Nucleus accumbens (tissue), 56 donors: ENCODE measurements at regions not wholly inside any gene's neighbourhood (a gene's known extent, or its start where the extent isn't known, plus 50 kb on each side); places are given as distances from the start of the nearest gene placed in this dataset.
"Not testable (repeated sequence)": the region's sequence is repeated elsewhere in the genome, so short reads cannot be mapped to it uniquely, and the experiment has no call there.

Experiments
- DNase-seq, 56 donors: peaks; one replicate each; lab custom pipeline; 2025; lab: John Stamatoyannopoulos, UW

DNA sequence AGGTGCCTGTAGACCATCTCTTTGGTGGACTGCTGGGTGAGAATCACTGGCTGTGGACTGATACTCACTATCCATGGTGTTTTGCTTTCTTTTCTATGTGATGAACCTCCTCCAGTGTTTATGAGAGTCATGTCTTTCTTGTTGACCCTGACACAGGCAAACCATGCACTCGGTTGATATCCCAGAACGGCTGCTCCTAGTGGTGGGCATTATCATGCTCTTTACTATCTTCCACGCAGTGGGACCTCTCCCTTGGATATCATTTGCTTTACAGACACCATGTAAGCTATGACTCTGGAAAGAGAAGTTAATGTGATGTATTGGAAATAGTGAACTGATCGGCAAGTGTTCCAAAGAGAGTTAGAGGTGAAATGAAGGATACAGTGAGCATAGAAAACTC lies 1455.6 kb downstream of the BRINP3 start:
- DNase-seq: no peak

DNA sequence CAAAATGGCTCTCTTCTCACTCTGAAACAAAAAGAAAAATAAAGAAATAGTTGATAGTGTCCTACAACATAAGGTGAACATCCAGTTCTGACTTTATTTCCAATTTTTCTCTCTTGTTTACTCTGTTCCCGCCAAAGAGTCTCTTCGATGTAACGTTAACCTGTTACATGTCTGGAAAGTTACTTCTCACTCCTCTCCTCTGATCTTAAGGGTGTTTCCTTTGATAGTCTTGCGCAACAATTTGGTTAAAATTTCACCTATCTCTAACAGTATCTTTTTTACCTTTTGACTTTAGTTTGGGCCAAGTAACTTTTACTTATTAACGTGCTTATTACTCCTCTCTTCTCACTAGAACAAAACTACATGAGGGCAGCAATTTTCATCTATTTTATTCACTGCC lies 1450.2 kb downstream of the BRINP3 start:
- DNase-seq: no peak

DNA sequence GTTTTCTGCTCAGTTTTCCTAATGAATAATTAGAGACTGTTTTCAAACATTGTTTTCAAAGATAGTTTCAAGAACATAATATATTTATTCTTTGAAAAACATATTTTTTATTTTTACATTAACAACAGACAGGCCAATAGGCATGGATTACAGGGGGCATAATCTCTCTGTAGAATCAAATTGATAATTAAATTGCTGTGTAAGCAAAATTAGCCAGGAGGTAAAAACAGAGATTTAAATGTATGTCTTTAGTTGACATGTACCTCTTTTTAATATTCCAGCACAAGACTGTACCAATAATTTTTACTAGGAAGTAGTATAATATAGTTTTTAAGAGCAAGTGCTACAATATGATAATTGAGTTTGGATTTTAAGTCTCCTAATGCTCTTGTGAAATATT lies 1444.5 kb downstream of the BRINP3 start:
- DNase-seq: no peak

- no peak for DNase-seq
Observed at GRCh38 chr1:189036628-189037027, 1441.0 kb downstream of the BRINP3 start.

- DNase-seq: no peak
Observed at GRCh38 chr1:189046127-189046526, 1431.5 kb downstream of the BRINP3 start.

DNA sequence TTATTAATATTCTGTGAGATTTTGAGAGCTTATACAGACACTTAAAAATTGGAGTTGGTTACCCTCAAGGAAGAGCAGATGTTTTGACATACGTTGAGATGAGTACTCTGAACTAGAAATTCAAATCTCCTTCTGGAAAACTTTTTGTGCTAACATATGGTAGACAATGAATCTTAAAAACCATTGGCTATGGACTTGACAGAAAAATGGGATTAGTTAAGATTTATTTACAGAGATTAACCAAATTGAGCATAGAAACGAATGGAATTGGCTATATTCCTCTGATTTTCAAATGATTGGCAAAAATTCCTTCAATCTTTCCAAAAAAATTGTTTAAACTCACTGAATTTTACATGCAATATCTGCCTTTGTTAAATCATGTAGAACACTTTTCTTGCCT lies 1392.9 kb downstream of the BRINP3 start:
- DNase-seq: no peak

DNA sequence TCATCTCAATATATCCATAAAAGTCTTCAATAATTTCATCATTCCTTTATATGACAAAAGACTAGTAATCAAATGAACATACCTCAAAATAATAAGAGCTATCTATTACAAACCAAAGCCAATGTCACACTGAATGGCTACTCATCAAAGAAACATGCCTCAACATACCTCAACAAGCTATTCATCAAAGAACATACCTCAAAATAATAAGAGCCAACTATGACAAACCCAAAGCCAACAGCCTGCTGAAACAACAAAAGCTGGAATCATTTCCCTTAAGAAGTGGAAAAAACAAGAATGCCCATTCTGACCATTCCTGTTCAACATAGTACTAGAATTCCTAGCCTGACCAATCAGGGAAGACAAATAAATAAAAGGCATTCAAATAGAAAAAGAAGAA lies 1373.7 kb downstream of the BRINP3 start:
- no peak for DNase-seq

- no peak for DNase-seq
Observed at GRCh38 chr1:189117072-189117770, 1360.4 kb downstream of the BRINP3 start.

DNA sequence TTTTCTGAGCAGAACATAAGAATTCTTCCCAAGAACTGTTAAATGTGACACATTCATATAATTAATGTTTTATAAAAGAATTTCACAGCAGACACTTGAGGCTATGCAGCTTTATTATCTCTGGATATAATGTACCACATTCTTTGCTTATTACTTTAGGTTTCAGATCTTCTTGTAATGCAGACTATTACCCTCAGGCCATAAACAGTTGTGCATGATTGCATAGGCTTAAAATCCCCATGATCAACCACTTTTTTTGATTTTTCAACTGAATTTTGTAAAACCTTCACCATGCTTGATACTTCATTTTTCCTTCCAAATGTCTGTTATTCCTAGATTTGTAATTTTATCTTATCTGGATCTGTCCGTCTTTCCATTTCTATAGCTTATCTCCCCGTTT lies 1355.7 kb downstream of the BRINP3 start:
- DNase-seq: no peak

DNA sequence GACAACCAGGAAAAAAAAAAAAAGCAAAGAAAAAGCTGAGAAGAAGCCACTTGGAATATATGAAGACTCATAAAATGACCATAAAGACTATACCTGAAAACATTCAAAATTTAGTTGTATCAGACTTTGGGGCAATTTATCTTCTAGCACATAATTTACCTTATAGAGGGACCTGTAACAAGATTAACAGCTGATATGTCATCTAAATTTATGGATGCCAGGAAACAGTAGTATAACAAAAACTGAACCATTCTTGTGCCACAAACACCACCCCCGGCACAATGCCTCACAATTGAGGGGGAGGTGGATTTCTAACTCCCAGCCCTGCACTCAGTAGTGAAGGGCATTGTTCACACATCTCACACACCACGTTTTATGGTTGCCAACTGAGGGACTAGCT lies 1352.0 kb downstream of the BRINP3 start:
- no peak for DNase-seq

GRCh38 chr1:189131576-189131975 lies 1346.1 kb downstream of the BRINP3 start:
- no peak for DNase-seq

GRCh38 chr1:189139748-189140147 lies 1337.9 kb downstream of the BRINP3 start:
- DNase-seq: not testable (repeated sequence)

DNA sequence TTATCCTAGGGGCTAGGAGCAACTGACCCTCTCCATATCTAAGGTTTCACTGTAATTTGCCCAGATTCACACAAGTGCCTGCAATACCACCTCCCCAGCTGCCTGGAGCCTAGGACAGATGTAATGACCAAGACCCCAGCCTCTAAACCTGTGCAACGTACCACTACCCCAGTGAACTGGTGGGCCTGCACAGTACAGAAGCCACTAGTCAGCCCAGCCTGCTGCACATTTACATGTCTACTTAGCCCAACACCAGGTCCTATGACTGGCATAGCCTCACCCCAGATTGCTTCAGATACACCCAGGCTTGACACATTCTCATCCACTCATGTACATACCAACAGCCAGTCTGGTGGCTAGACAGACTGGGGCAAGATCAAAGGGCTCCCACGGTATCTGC lies 1336.6 kb downstream of the BRINP3 start:
- no peak for DNase-seq

DNA sequence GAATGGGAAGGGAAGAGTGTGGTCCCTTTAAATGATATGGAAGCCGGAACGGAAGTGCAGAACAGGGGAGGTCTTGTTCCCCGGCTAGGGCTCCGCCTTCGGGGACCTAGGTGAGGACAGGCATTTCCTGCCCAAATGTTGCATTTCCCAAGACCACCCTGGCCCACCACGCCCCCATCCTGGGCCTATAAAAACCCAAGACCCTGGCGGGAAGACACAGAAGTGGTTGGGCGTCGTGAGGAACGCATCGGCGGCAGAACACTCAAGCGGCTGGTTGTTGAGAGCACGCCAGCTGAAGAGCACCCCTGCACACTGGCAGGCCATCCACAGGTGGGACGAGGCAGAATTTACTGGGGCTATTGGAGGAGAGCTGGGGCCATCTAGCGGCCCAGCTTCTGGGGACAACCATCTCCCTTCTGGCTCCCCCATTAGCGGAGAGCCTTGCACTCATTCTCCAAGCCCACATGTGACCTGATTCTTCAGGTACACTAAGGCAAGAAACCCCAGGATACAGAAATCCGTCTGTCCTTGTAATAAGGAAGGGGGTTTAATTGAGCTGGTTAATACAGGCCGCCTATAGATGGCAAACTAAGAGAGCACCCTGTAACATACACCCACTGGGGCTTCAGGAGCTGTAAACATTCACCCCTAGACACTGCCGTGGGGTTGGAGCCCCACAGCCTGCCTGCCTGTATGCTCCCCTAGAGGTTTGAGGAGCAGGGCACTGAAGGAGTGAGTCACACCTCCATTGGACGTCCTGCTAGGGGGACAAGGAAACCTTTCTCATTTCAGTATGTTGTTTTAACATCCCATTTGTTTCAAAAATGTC lies 1327.9 kb downstream of the BRINP3 start:
- DNase-seq: no peak

- no peak for DNase-seq
Observed at GRCh38 chr1:189150624-189151023, 1327.0 kb downstream of the BRINP3 start.

GRCh38 chr1:189151361-189151760 lies 1326.3 kb downstream of the BRINP3 start:
- no peak for DNase-seq

- no peak for DNase-seq
Observed at GRCh38 chr1:189152685-189153084, 1325.0 kb downstream of the BRINP3 start.

DNA sequence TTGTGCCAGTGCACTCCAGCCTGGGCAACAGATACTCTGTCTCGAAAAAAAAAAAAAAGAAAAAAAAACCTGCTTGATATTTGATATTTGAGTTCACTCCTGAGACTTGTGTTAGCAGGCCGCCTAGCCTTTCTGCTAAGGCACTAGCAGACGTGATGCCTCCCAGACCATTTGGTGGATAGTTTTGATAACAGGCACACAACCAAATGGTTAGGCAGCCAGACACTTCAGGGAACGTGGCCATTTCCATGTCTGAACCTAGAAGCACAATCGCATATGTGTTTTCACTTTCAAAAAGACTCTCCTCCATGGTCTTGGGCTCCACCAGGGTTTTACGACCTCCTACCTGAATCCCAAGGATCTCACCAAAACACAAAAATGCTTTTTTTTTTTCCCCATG lies 1319.5 kb downstream of the BRINP3 start:
- DNase-seq: no peak

DNA sequence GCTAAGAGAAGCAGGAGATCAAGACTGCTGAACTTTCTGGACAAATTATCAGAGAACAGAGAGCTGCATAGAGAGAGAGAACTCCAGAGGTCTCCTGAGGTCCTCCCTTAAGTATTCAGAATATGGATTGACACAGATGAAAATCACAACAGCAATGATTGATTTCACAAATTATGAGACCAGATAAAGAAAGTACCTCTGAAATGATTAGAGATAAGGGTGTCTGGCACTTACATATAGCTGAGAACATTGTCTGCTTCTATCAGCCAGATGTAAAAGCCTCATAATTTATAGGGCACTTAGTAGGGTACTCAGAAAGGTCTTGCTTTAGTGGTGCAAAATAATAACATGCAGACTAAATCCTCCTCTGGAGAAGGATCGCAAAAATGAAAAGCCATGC lies 1301.8 kb downstream of the BRINP3 start:
- no peak for DNase-seq

GRCh38 chr1:189180057-189180456 lies 1297.6 kb downstream of the BRINP3 start:
- DNase-seq: no peak

- no peak for DNase-seq
Observed at GRCh38 chr1:189185097-189185496, 1292.6 kb downstream of the BRINP3 start.
